ENCODE measurements at regions not wholly inside any gene's neighbourhood (a gene's known extent, or its start where the extent isn't known, plus 50 kb on each side); places are given as distances from the start of the nearest gene placed in this dataset.

- no peak for DNase-seq (ENCODE audit: low read depth in 2 of 2)
Observed at GRCh38 chr3:117126946-117127546, 417.5 kb downstream of the TUSC7 start.

- no peak for DNase-seq (ENCODE audit: low read depth in 2 of 2)
Observed at GRCh38 chr3:117128133-117128532, 418.6 kb downstream of the TUSC7 start.

- DNase-seq (ENCODE audit: low read depth in 2 of 2) = no peak
Observed at GRCh38 chr3:117128872-117129271, 419.3 kb downstream of the TUSC7 start.

DNA sequence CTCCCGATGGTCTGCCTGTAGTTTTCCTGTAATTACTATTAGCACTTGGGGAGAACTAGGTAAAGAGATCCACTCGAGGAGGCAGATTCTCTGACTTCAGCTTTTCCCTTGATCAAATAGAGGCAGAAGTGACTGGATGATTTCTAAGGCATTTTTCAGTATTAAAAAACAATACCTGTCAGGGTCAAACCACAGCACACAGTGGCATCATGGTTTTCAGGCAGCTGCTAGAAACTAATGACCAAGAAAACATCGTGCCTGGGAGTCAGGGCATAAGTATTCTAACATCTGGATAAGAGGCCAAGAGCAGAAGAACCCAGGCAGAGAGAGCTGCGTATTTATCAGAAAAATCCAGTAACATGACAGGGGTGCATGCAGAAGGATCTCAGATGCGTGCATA is 419.9 kb downstream of the TUSC7 start:
- DNase-seq (ENCODE audit: low read depth in 2 of 2) = no peak

DNA sequence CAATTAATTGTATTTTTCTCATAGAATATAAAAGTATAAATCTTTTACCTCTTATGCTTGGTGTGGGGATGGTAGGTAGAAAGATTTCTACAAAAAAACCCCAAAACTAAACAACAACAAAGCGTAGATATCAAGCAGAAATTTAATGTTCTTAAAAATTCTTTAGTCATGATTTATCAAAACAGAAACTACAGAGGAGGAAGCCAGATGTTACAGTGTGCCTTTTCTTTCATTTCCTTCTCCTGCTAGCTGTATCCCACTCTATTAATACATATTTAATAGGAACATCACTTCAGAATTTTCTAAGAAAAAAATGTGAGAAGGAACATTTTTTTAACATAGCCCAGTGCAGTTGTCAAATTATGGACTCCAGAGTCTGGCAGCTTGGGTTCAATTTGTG is 420.6 kb downstream of the TUSC7 start:
- no peak for DNase-seq (ENCODE audit: low read depth in 2 of 2)

- no peak for DNase-seq (ENCODE audit: low read depth in 2 of 2)
Observed at GRCh38 chr3:117131259-117131658, 421.7 kb downstream of the TUSC7 start.

DNA sequence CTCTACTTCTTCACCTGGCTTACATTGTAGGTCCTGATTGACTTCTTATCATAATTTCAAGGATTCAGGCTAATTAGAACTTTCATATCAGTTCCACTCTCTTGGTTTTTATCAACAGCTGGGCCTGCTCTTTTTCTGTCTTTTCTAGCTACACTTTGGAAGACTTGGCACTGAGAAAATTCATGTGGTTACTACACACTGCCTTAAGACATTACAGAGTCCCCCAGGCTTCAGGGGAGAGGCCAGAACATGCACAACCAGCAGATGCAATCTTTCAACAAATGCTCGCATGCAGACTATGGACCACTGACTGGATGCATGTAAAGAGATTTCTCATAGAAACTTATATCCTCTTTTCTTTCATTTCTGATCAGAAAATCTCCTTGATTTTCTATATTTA is 423.5 kb downstream of the TUSC7 start:
- DNase-seq (ENCODE audit: low read depth in 2 of 2) = no peak

DNA sequence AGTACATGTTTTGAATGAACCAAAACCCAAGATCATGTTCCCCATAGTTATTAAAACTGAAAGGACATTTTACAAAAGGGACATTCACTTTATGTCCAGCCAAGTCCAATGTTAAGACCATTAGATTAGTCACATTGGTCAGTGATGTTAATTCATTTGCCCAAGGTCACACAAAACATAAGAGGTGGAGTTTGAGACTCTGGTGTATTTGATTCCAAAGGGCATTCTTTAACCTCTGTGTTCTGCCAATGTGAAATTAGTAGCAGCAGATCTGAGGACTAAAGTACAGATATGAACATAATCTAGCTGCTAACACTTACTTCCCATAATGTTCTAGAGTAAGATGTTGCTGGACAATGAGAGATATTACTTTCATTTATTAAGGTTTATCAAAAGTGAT is 425.6 kb downstream of the TUSC7 start:
- DNase-seq (ENCODE audit: low read depth in 2 of 2) = no peak

DNA sequence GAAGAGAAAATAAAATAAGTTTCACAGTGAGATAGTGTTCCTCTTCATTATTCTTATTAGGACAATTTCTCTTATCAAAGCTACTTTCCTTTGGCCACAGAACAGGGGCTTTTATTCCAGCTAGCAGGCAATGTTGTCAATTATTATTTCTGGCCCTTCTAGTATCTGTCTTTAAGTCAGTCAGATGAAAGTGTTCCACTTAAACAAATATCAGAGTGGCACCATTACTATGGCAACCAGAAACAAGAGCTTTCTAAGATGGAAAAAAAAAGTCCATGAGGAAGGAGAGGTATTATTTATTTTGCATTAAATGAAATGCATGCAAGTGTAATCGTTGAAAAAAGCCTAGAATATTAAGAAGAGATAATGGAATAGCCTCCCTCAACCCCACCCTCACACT is 426.4 kb downstream of the TUSC7 start:
- no peak for DNase-seq (ENCODE audit: low read depth in 2 of 2)

DNA sequence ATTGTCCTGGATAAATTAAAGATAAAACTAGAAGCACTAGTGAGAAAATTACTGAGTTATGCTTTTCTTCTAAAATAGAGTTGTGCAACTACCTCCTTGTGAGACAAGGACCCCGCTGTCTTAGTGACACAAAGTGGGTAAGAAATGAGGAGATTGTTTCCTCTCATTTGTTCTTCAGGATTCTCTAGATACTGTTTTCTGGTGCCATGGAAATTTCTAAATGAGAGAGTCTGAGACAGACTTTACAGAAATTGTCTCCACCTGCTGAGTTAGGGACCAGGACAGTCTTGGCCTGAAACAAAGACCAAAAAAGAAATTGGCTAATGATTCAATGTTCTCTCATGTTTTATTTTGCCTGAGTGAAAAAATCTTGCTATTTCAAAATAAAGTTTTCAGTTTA is 427.5 kb downstream of the TUSC7 start:
- no peak for DNase-seq (ENCODE audit: low read depth in 2 of 2)

DNA sequence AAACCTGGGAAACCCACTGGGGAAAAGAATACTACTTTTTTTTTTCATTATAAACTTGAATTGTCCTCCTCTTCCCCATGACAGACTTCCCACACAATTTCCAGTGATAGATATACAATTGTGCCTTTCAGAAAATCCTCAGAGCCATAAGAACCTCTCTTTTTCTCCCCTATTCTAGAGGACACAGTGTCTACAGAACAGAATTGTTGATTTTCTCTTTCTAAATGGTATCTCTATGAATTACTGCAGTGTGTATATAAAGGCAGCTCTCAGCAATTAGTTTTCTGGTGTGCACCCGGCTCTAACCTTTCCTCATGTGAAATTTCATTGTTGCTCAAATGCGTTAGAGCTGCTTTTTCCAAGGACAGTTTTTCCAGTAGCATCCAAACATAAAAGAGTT is 430.1 kb downstream of the TUSC7 start:
- no peak for DNase-seq (ENCODE audit: low read depth in 2 of 2)

- DNase-seq (ENCODE audit: low read depth in 2 of 2) = no peak
Observed at GRCh38 chr3:117141812-117142211, 432.2 kb downstream of the TUSC7 start.

- DNase-seq (ENCODE audit: low read depth in 2 of 2) = no peak
Observed at GRCh38 chr3:117144853-117145252, 435.3 kb downstream of the TUSC7 start.

GRCh38 chr3:117145677-117146076 is 436.1 kb downstream of the TUSC7 start:
- DNase-seq (ENCODE audit: low read depth in 2 of 2) = no peak

DNA sequence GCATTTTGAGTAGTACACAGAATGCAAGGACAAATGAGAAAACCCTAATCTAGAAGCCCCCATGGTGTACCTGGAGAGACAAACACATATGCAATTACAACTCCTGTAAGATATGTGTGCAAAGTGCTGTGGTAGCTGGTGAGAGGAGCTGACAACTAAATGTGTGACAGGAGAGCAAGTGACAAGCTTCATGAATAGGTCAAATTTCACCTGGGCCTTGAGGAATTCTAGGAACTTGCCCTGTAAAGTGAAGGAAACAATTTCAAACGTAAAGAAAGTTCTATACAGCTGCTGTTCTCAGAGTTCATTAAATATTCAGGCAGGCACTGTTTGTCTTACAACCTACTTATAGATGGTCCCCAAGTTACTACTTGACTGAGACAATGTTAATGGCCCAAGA is 437.0 kb downstream of the TUSC7 start:
- DNase-seq (ENCODE audit: low read depth in 2 of 2) = no peak

- no peak for DNase-seq (ENCODE audit: low read depth in 2 of 2)
Observed at GRCh38 chr3:117149584-117149983, 440.0 kb downstream of the TUSC7 start.

- DNase-seq (ENCODE audit: low read depth in 2 of 2) = no peak
Observed at GRCh38 chr3:117150628-117151027, 441.0 kb downstream of the TUSC7 start.

GRCh38 chr3:117160176-117160575 is 450.6 kb downstream of the TUSC7 start:
- no peak for DNase-seq (ENCODE audit: low read depth in 2 of 2)

GRCh38 chr3:117161816-117162215 is 452.2 kb downstream of the TUSC7 start:
- no peak for DNase-seq (ENCODE audit: low read depth in 2 of 2)

DNA sequence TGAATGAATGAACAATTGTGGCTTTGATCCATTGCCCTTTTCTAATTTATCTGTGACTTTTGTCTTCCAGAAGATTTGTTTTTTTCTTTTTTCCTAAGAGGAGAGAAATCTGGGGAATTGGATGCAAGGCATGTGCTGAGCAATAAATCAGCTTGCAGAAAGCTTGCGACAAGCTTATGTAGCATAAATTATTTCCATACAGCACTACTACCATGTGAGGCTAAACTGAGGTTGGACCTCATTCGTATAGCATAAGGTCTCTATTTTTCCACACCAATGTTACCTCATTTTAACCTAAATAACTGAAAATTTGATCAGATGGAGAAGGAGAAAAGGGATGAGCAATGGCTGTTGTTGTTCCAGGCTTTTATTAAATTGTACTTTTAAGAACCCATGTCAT is 455.6 kb downstream of the TUSC7 start:
- no peak for DNase-seq (ENCODE audit: low read depth in 2 of 2)

- DNase-seq (ENCODE audit: low read depth in 2 of 2) = no peak
Observed at GRCh38 chr3:117165601-117166051, 456.0 kb downstream of the TUSC7 start.

DNA sequence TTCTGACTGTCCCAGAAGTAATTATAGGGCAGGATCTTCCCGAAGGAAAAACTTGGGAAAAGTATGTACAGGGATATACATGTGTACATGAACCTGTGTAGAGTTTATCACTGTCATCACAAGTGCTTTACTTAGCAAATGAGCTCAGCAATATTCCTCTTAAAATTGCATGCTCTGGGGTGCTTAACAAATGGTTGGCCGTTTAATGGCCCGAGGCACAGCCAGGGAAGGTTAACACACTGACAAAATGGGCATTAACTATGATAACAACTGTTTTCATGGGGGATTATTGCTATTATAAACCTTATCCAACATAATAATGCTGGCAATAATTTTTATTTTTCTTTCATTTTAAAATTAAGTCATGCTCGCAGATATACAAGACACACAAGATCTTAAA is 459.3 kb downstream of the TUSC7 start:
- DNase-seq (ENCODE audit: low read depth in 2 of 2) = no peak

GRCh38 chr3:117170094-117170493 is 460.5 kb downstream of the TUSC7 start:
- no peak for DNase-seq (ENCODE audit: low read depth in 2 of 2)

- no peak for DNase-seq (ENCODE audit: low read depth in 2 of 2)
Observed at GRCh38 chr3:117171124-117171523, 461.5 kb downstream of the TUSC7 start.
